Naive B cell (primary cell): ENCODE measurements at regions not wholly inside any gene's neighbourhood (a gene's known extent, or its start where the extent isn't known, plus 50 kb on each side); places are given as distances from the start of the nearest gene placed in this dataset.

Source experiments
- ATAC-seq, 2 donors: fragments of 150-1000 bp; cut with Tn5 transposase; 2 replicates each; pipeline ENCODE4 v1.10.0; 2021; ENCODE audit warnings: low read depth in 2 of 2, mild to moderate bottlenecking in 2 of 2, moderate library complexity in 2 of 2
- DNase-seq: peaks from one replicate; pipeline ENCODE4 v3.0.0; 2022
- H3K27ac Mint-ChIP-seq, 6 donors: one replicate each; pipeline ENCODE4 v1.8.0; 2020 to 2022; ENCODE audit warnings: mild to moderate bottlenecking in 6 of 6, mixed read lengths in 6 of 6, moderate library complexity in 5 of 6, inconsistent platforms in 2 of 6
- H3K27me3 Mint-ChIP-seq, 3 donors: one replicate each; pipeline ENCODE4 v1.8.0; 2021 to 2022; ENCODE audit warnings: mixed read lengths in 3 of 3, mild to moderate bottlenecking in 1 of 3
- H3K36me3 Mint-ChIP-seq, 2 donors: one replicate each; pipeline ENCODE4 v1.8.0; 2020 to 2022; ENCODE audit warnings: mixed read lengths in 2 of 2, inconsistent platforms in 1 of 2, mild to moderate bottlenecking in 1 of 2
- H3K4me1 Mint-ChIP-seq, 3 donors: one replicate each; pipeline ENCODE4 v1.8.0; 2020 to 2022; ENCODE audit warnings: mixed read lengths in 3 of 3, inconsistent platforms in 1 of 3, mild to moderate bottlenecking in 1 of 3, moderate library complexity in 1 of 3
- H3K4me3 Mint-ChIP-seq, 8 donors: one replicate each; pipeline ENCODE4 v1.8.0; 2020 to 2022; ENCODE audit warnings: mild to moderate bottlenecking in 8 of 8, mixed read lengths in 8 of 8, moderate library complexity in 8 of 8, inconsistent platforms in 2 of 8
- H3K9me3 Mint-ChIP-seq, 7 donors: one replicate each; pipeline ENCODE4 v1.8.0; 2020 to 2022; ENCODE audit warnings: mixed read lengths in 7 of 7, mild to moderate bottlenecking in 5 of 7, inconsistent platforms in 2 of 7, moderate library complexity in 1 of 7

- Mint-ChIP-seq H3K27ac (no peak overlapping the region), H3K36me3 (no peaks in the 10 kb centered on the region), H3K4me3 (no peak overlapping the region), H3K9me3 (peaks cover 0 to 9% (median 0%) of the 10 kb centered on the region in 7 donors), H3K27me3 (no peaks in the 10 kb centered on the region), H3K4me1 (no peaks in the 10 kb centered on the region)
- ATAC-seq (no peak), DNase-seq (no peak)
These were observed 95.9 kb downstream of the ZC3H11B start for GRCh38 chr1:219517031-219517430.

DNA sequence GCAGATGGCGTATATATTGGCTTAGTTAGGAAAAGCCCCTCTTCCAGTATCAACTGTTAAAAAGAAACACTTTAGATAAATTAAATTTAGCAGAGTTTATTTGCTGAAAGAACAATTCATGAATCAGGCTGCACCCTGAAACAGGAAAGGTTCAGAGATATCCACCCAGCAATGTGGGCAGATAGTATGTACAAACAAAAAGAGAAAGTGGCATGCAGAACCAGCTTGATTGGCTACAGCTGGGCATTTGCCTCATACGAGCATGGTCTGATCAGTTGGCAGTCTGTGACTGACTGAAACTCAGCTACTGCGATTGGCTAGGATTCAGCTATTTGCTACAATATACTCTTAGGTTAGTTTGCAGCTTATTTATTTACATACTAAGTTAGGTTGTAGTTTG lies 98.2 kb downstream of the ZC3H11B start:
- Mint-ChIP-seq H3K36me3 (no peaks in the 10 kb centered on the region), H3K27ac (no peak overlapping the region), H3K4me1 (no peaks in the 10 kb centered on the region)

GRCh38 chr1:219507437-219507836 lies 105.5 kb downstream of the ZC3H11B start:
- peaks cover 0 to 5% (median 0%) of the 10 kb centered on the region in 3 donors for H3K27me3 Mint-ChIP-seq
- ATAC-seq = no peak

More for the DNA sequence above, 98.2 kb downstream of the ZC3H11B start:
- H3K27me3 Mint-ChIP-seq = no peaks in the 10 kb centered on the region
- no peak overlapping the region for H3K4me3 Mint-ChIP-seq
- DNase-seq (no peak), ATAC-seq (no peak)
- peaks cover 0 to 9% (median 0%) of the 10 kb centered on the region in 7 donors for H3K9me3 Mint-ChIP-seq

DNA sequence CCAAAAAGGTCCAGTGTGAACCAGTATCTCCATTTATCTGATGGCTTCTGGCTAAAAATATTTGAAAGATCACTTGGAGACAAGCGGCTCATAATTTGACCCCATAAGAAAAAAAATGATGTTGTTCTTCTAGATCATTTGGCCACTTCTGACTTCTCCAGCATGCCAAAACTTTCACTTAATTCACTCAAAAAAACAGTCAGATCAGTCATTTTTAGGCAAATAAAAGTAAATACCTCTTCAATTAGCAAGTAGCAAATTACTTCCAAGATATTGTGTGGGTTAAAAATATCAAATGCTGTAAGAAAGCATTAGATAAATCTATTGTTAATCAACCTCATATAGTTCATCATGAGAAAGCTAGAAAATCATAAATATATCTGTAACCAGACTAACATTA lies 106.0 kb downstream of the ZC3H11B start:
- ATAC-seq (no peak), DNase-seq (no peak)
- no peaks in the 10 kb centered on the region for H3K36me3 Mint-ChIP-seq
- no peaks in the 10 kb centered on the region for H3K4me1 Mint-ChIP-seq
- no peak overlapping the region for H3K27ac Mint-ChIP-seq
- H3K27me3 Mint-ChIP-seq = peaks cover 0 to 5% (median 0%) of the 10 kb centered on the region in 3 donors
- H3K9me3 Mint-ChIP-seq = peaks cover 0 to 6% (median 0%) of the 10 kb centered on the region in 7 donors
- no peak overlapping the region for H3K4me3 Mint-ChIP-seq

More at GRCh38 chr1:219507437-219507836, 105.5 kb downstream of the ZC3H11B start:
- DNase-seq = no peak
- no peak overlapping the region for H3K4me3 Mint-ChIP-seq
- H3K27ac Mint-ChIP-seq = no peak overlapping the region
- H3K4me1 Mint-ChIP-seq = no peaks in the 10 kb centered on the region
- H3K9me3 Mint-ChIP-seq = peaks cover 0 to 6% (median 0%) of the 10 kb centered on the region in 7 donors
- no peaks in the 10 kb centered on the region for H3K36me3 Mint-ChIP-seq

- no peak for DNase-seq
- Mint-ChIP-seq H3K9me3 (peaks cover 0 to 6% (median 0%) of the 10 kb centered on the region in 7 donors), H3K27me3 (peaks cover 0 to 5% (median 0%) of the 10 kb centered on the region in 3 donors), H3K4me3 (no peak overlapping the region), H3K4me1 (no peaks in the 10 kb centered on the region), H3K27ac (peak overlapping the region in 1 of 6 donors; percentile 19), H3K36me3 (no peaks in the 10 kb centered on the region)
- ATAC-seq = no peak
These were observed 106.4 kb downstream of the ZC3H11B start for GRCh38 chr1:219506473-219506899.

GRCh38 chr1:219505886-219506285 lies 107.0 kb downstream of the ZC3H11B start:
- DNase-seq = no peak
- Mint-ChIP-seq H3K27me3 (peaks cover 0 to 5% (median 0%) of the 10 kb centered on the region in 3 donors), H3K36me3 (no peaks in the 10 kb centered on the region), H3K4me1 (no peaks in the 10 kb centered on the region), H3K4me3 (no peak overlapping the region), H3K27ac (no peak overlapping the region), H3K9me3 (peaks cover 0 to 6% (median 0%) of the 10 kb centered on the region in 7 donors)
- ATAC-seq = no peak

DNA sequence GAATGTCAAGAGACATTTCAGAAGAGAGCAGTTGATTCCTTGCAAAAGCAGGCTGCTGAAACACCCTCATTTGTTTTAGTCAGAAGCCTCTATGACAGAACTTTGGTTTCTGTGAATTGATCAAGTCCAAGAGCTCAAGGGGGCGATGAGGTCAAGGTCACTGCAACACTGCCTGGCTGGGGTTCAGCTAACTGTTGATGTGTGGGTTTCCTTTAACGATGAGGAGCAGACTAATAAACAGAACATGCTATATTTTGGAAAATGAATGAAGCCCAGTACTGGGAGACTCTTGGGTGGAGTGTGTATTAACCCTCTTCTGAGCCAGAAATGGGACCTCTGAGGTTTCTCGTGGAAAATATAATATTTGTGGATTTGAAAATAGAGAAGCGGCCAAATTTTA lies 109.3 kb downstream of the ZC3H11B start:
- no peak for DNase-seq
- no peaks in the 10 kb centered on the region for H3K36me3 Mint-ChIP-seq
- peaks cover 0 to 6% (median 0%) of the 10 kb centered on the region in 7 donors for H3K9me3 Mint-ChIP-seq
- H3K4me1 Mint-ChIP-seq = no peaks in the 10 kb centered on the region
- peaks cover 4 to 5% (median 4%) of the 10 kb centered on the region in 3 donors for H3K27me3 Mint-ChIP-seq
- ATAC-seq = no peak
- H3K27ac Mint-ChIP-seq = no peak overlapping the region
- no peak overlapping the region for H3K4me3 Mint-ChIP-seq

- no peaks in the 10 kb centered on the region for H3K4me1 Mint-ChIP-seq
- H3K27me3 Mint-ChIP-seq = peaks cover 4 to 5% (median 4%) of the 10 kb centered on the region in 3 donors
- DNase-seq (no peak), ATAC-seq (no peak)
- no peak overlapping the region for H3K4me3 Mint-ChIP-seq
- H3K9me3 Mint-ChIP-seq = peaks cover 0 to 6% (median 0%) of the 10 kb centered on the region in 7 donors
- no peaks in the 10 kb centered on the region for H3K36me3 Mint-ChIP-seq
- H3K27ac Mint-ChIP-seq = no peak overlapping the region
These were observed 112.5 kb downstream of the ZC3H11B start for GRCh38 chr1:219500327-219500897.

DNA sequence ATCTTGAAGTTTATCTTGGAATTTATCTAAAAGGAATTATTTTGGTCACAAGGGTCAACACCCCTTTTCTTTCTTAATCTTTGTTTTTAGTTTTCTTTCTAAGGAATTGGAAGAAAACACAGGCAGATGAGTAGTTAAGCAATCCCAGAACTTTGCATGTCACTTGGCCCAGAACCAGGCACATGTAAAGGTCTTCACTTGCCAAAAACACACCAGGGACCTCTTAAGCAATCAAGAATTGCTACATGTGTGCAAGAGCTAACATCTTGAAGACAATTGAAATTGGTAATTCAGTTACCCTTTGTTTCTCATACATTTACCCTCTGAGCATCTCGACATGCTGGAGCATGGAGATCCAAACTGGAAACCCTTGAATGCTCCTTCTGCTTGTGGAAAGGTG lies 114.2 kb downstream of the ZC3H11B start:
- no peak overlapping the region for H3K4me3 Mint-ChIP-seq
- no peaks in the 10 kb centered on the region for H3K4me1 Mint-ChIP-seq
- ATAC-seq (no peak), DNase-seq (no peak)
- peaks cover 0 to 6% (median 0%) of the 10 kb centered on the region in 7 donors for H3K9me3 Mint-ChIP-seq
- H3K27me3 Mint-ChIP-seq = peaks cover 4 to 5% (median 4%) of the 10 kb centered on the region in 3 donors
- H3K36me3 Mint-ChIP-seq = no peaks in the 10 kb centered on the region
- no peak overlapping the region for H3K27ac Mint-ChIP-seq

DNA sequence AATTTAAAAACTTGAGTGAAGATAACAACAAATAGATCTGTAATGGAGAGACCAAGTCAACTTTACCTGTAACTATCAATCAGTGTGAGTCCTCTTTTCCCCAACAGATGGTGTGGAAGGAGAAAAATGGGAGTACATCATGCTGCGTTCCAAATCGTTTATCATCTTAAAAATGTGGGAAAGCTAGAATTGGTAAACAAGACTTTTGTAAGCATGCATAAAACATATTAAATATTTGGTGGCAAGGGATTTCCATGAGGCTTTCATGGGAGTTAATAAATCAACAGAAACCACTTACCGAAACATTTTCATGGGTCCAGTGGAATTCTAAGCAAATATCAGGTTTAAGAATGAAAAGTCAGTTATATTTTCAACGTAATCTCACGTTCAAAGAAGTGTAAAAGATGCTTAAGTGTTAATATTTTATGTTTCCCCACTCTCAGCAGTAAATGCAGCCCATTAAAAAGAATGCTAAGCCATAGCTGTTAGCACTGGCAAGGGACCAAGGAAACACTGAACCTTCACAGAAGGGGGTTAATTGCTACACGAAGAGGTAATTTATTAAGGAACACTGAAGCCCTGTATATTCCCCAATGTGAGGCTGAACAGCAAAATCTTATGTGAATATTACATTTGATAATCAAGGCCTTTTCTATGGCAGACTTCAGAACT lies 117.0 kb downstream of the ZC3H11B start:
- DNase-seq = no peak
- Mint-ChIP-seq H3K27ac (no peak overlapping the region), H3K4me1 (no peaks in the 10 kb centered on the region), H3K9me3 (peaks cover 0 to 3% (median 0%) of the 10 kb centered on the region in 7 donors), H3K36me3 (no peaks in the 10 kb centered on the region), H3K27me3 (peaks cover 0 to 4% (median 4%) of the 10 kb centered on the region in 3 donors), H3K4me3 (no peak overlapping the region)
- ATAC-seq = no peak

- peaks cover 0 to 2% (median 0%) of the 10 kb centered on the region in 7 donors for H3K9me3 Mint-ChIP-seq
- H3K27me3 Mint-ChIP-seq = no peaks in the 10 kb centered on the region
These were observed 120.2 kb downstream of the ZC3H11B start for GRCh38 chr1:219492717-219493116.

DNA sequence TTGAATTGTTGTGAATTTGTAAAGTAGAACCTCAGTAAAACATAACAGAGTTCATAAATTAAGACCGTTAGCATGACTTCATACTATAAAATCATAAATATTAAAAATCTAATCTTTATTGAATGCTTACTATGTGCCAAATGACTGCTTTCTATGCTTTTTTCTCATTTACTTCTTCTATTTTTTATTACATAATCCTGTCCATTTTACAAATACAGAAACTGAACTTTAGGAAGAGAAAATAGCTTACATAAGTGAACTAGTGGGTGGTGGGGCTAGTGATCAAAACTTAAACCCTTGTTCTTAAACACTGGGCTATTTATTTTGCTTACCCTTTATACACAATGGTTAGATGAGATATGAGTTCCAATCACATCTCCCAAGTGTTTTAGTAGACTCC lies 122.3 kb downstream of the ZC3H11B start:
- H3K4me1 Mint-ChIP-seq = no peaks in the 10 kb centered on the region
- ATAC-seq = no peak
- H3K4me3 Mint-ChIP-seq = no peak overlapping the region
- H3K36me3 Mint-ChIP-seq = no peaks in the 10 kb centered on the region
- no peaks in the 10 kb centered on the region for H3K27me3 Mint-ChIP-seq
- DNase-seq = no peak
- no peak overlapping the region for H3K27ac Mint-ChIP-seq
- H3K9me3 Mint-ChIP-seq = peaks cover 0 to 3% (median 0%) of the 10 kb centered on the region in 7 donors

More at GRCh38 chr1:219492717-219493116, 120.2 kb downstream of the ZC3H11B start:
- H3K4me3 Mint-ChIP-seq = no peak overlapping the region
- no peak for DNase-seq
- no peak for ATAC-seq
- H3K36me3 Mint-ChIP-seq = no peaks in the 10 kb centered on the region
- no peaks in the 10 kb centered on the region for H3K4me1 Mint-ChIP-seq
- H3K27ac Mint-ChIP-seq = no peak overlapping the region

- H3K9me3 Mint-ChIP-seq = peaks cover 0 to 3% (median 0%) of the 10 kb centered on the region in 7 donors
- no peak overlapping the region for H3K27ac Mint-ChIP-seq
- H3K4me1 Mint-ChIP-seq = no peaks in the 10 kb centered on the region
- no peaks in the 10 kb centered on the region for H3K36me3 Mint-ChIP-seq
- H3K27me3 Mint-ChIP-seq = no peaks in the 10 kb centered on the region
- no peak overlapping the region for H3K4me3 Mint-ChIP-seq
- DNase-seq (no peak), ATAC-seq (no peak)
These were observed 123.3 kb downstream of the ZC3H11B start for GRCh38 chr1:219489636-219490035.

GRCh38 chr1:219488275-219488674 lies 124.6 kb downstream of the ZC3H11B start:
- DNase-seq (no peak), ATAC-seq (no peak)
- Mint-ChIP-seq H3K27ac (no peak overlapping the region), H3K4me3 (no peak overlapping the region), H3K36me3 (no peaks in the 10 kb centered on the region), H3K27me3 (no peaks in the 10 kb centered on the region), H3K9me3 (peaks cover 0 to 3% (median 0%) of the 10 kb centered on the region in 7 donors), H3K4me1 (no peaks in the 10 kb centered on the region)
